Ovary (tissue), 7 donors: ENCODE measurements at regions not wholly inside any gene's neighbourhood (a gene's known extent, or its start where the extent isn't known, plus 50 kb on each side); places are given as distances from the start of the nearest gene placed in this dataset.

Experiments
- DNase-seq, 5 donors: peaks; one replicate each; pipeline ENCODE4 v3.0.0-alpha.2; 2019 to 2020
- H3K27ac ChIP-seq, 2 donors: fragments of 200-600 bp; one replicate each; pipeline versions ENCODE4 v1.5.1 to v1.8.0; 2019 to 2022
- H3K27me3 ChIP-seq: fragments of 200-600 bp; one replicate; pipeline ENCODE4 v1.8.0; 2022
- H3K36me3 ChIP-seq: fragments of 200-600 bp; sonication (generic); one replicate; pipeline ENCODE4 v1.5.1; 2019
- H3K4me1 ChIP-seq: one replicate; pipeline ENCODE4 v1.8.1; 2013; ENCODE audit warnings: mild to moderate bottlenecking, moderate library complexity; ENCODE audit not compliant: insufficient read depth
- H3K4me3 ChIP-seq: fragments of 200-600 bp; sonication (generic); one replicate; pipeline ENCODE4 v1.5.1; 2017
- H3K9me3 ChIP-seq, 2 donors: fragments of 200-600 bp in 1 of 2; sonication (generic) in 1 of 2; one replicate each; pipeline versions ENCODE4 v1.5.1 to v1.8.1; 2013 to 2019; ENCODE audit warnings: mild to moderate bottlenecking in 1 of 2, moderate library complexity in 1 of 2
- CTCF ChIP-seq, 3 donors: fragments of 450-650 bp in 2 of 3; fragments of 200-600 bp in 1 of 3; IDR thresholded peaks; one replicate each; pipeline versions ENCODE4 v1.5.1 to v1.8.0; 2016 to 2022; ENCODE audit warnings: antibody characterized with exemption in 3 of 3, mild to moderate bottlenecking in 1 of 3
- EP300 ChIP-seq: sonication (generic); formaldehyde crosslinking; IDR thresholded peaks from one replicate; pipeline ENCODE4 v1.6.1; 2017; ENCODE audit warnings: antibody characterized with exemption
- POLR2A ChIP-seq: fragments of 450-650 bp; IDR thresholded peaks from one replicate; pipeline ENCODE4 v1.6.1; 2017; ENCODE audit warnings: antibody characterized with exemption, mild to moderate bottlenecking, moderate library complexity
- WGBS, 3 donors: extraction: QIAGEN DNeasy Blood & Tissue Kit in 1 of 3; methylation state at CpG; one replicate each; pipeline versions ENCODE4 v1.1.5 to v1.1.7; 2013 to 2017; 5-methylcytosine and 5-hydroxymethylcytosine counted together
- intact Hi-C, 4 donors: fragments of 100-400 bp; cut with DNase I; formaldehyde crosslinking; loops; one replicate each; pipeline versions ENCODE4 v1.11.0 to v1.15.1; 2022 to 2023
- donor health status: DM: no; HTN: no; CAD: no; lungs with moderate emphysema.
- donor health status: DM: no; HTN: no; CAD: no.
- donor health status: Bipolar disorder and iron deficiency.
- donor health status: DM: no; HTN: no; CAD: no.
- donor health status: DM: yes; HTN: yes; CAD: no.

- Histone ChIP-seq H3K4me3 (no peak overlapping the region), H3K27me3 (no peaks in the 10 kb centered on the region), H3K27ac (peak overlapping the region in 1 of 2 donors; percentile 2), H3K4me1 (peaks cover 7% of the 10 kb centered on the region), H3K36me3 (no peaks in the 10 kb centered on the region), H3K9me3 (no peaks in the 10 kb centered on the region)
- TF ChIP-seq CTCF (IDR thresholded peaks at IDR 0.05) = no peak
- TF ChIP-seq POLR2A = no peak
- TF ChIP-seq EP300 = no peak
- intact Hi-C loops = no loop called here
- DNase-seq = no peak
- WGBS, 3 donors = 68 to 80% (median 77%) methylated on average over 12 of the region's 12 CpGs
These were observed 66.8 kb upstream of the NEURL1B start for GRCh38 chr5:172573986-172574870.

- TF ChIP-seq POLR2A (no peak), EP300 (no peak), CTCF (IDR thresholded peaks at IDR 0.05) (no peak)
- no peaks in the 10 kb centered on the region for H3K27me3 ChIP-seq
- 95 to 97% (median 96%) methylated on average over 13 of the region's 13 CpGs for WGBS, 3 donors
- no peaks in the 10 kb centered on the region for H3K36me3 ChIP-seq
- no peaks in the 10 kb centered on the region for H3K9me3 ChIP-seq
- no peak overlapping the region for H3K4me3 ChIP-seq
- DNase-seq = no peak
- no peak overlapping the region for H3K27ac ChIP-seq
- intact Hi-C loops = no loop called here
- H3K4me1 ChIP-seq = peaks cover 7% of the 10 kb centered on the region
These were observed 67.8 kb upstream of the NEURL1B start for GRCh38 chr5:172573120-172573882.

- no peak for DNase-seq
- Histone ChIP-seq H3K9me3 (no peaks in the 10 kb centered on the region), H3K4me1 (peaks cover 7% of the 10 kb centered on the region), H3K27ac (no peak overlapping the region), H3K27me3 (no peaks in the 10 kb centered on the region), H3K4me3 (no peak overlapping the region), H3K36me3 (no peaks in the 10 kb centered on the region)
- WGBS, 3 donors = 92 to 94% (median 93%) methylated on average over 3 of the region's 3 CpGs
- TF ChIP-seq CTCF (IDR thresholded peaks at IDR 0.05) (no peak), EP300 (no peak), POLR2A (no peak)
- intact Hi-C loops = no loop called here
These were observed 68.6 kb upstream of the NEURL1B start for GRCh38 chr5:172572440-172572839.

- intact Hi-C loops = no loop called here
- no peaks in the 10 kb centered on the region for H3K27me3 ChIP-seq
- H3K4me1 ChIP-seq = peaks cover 7% of the 10 kb centered on the region
- H3K9me3 ChIP-seq = no peaks in the 10 kb centered on the region
- DNase-seq = no peak
- H3K4me3 ChIP-seq = no peak overlapping the region
- no peak overlapping the region for H3K27ac ChIP-seq
- TF ChIP-seq POLR2A (no peak), CTCF (IDR thresholded peaks at IDR 0.05) (no peak), EP300 (no peak)
- 82 to 86% (median 83%) methylated on average over 8 of the region's 8 CpGs for WGBS, 3 donors
- H3K36me3 ChIP-seq = no peaks in the 10 kb centered on the region
These were observed 69.2 kb upstream of the NEURL1B start for GRCh38 chr5:172571892-172572291.
